Activated naive CD4-positive, alpha-beta T cell treated with Interleukin-2 at 50 U/mL for 16 hours (primary cell): ENCODE measurements at regions not wholly inside any gene's neighbourhood (a gene's known extent, or its start where the extent isn't known, plus 50 kb on each side); places are given as distances from the start of the nearest gene placed in this dataset.
A peak's percentile ranks its signal among the peaks of the same experiment; 100 is the strongest.
"Not testable (repeated sequence)": the region's sequence is repeated elsewhere in the genome, so short reads cannot be mapped to it uniquely, and the experiment has no call there.

ENCODE experiments used
- DNase-seq: peaks from one replicate; pipeline ENCODE4 v3.0.0-alpha.2; 2020

DNA sequence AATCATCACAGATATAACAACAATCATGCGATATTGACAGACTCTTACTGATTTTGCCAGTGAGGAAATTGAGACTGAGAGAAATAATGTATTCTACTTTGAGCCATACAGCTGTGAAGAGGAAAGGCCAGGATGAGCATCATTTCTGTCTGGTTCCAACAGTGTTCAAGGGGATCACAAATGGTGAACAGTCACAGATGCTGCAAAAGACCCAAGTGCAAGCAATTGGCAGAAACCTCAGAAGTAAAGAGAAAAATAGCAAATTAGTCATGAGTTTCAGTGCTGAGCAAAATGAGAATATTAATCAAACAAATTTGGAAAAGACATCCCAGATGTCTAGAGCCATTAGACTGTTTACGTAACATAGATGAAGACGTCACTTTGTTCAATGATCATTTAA lies 114.1 kb downstream of the RAB38 start:
- DNase-seq: no peak

DNA sequence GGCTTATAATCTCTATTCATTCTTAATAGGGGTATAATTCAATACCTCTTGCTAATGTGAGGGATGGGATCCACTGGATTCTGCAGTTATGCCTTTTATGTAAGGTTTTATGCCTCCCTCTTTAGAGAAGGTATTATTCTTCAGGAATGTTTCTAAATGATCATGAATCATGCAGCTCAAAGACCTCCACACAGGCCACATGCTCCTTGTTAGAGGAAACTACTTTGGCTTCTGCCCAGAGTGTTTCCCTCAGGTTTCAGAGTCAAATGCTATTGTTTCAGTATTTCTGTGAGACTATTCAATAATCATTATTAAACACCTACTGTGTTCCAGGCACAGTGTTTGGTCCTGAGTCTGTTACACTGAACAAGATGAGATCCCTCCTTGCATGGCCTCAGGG lies 115.9 kb downstream of the RAB38 start:
- no peak for DNase-seq

DNA sequence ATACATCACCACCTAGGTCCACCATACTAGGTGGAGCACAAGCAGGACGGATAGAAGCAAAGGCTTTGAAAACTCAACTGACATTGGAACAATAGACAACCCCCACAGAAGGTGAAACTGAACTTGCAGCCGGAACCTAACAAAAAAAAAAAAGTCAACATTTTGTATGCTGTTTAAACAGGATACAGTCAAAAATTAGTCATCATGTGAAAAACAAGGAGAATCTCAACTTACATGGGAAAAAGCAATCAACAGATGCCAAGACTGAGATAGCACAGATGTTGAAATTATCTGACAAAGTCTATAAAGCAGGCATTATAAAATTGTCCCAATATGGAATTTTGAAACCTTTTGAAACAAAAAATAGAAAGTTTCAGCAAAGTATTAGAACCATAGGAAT lies 123.8 kb downstream of the RAB38 start:
- DNase-seq: no peak

DNA sequence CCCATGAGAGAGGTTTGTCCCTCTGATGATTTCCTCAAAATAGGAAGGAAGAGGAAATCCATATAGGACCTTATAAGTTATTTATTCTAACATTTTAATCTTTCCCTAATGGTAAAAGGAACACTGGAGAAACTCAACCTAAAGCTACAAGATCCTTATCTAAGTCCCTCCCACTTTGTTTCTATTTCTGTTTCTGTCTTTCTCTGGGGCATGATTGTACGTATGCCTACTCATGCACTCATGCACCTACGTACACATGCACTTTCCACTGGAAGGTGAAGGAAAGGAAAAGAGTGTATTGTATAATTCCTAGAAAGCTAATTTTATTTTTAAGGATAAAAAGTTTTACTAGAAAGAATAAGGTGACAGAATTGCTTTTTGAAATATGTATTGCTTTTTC lies 125.0 kb downstream of the RAB38 start:
- no peak for DNase-seq

DNA sequence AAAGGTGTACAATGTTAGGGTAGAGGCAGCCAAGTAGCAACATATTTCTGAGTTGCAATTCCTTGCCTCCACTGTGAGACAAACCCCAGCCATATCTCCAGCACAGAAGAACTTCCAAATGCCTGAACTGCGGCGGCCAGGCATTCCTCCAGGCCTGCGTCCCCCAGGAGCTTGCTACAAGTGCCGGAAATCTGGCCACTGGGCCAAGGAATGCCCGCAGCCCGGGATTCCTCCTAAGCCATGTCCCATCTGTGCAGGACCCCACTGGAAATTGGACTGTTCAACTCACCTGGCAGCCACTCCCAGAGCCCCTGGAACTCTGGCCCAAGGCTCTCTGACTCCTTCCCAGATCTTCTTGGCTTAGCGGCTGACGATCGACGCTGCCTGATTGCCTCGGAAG lies 130.0 kb downstream of the RAB38 start:
- DNase-seq: not testable (repeated sequence)

DNA sequence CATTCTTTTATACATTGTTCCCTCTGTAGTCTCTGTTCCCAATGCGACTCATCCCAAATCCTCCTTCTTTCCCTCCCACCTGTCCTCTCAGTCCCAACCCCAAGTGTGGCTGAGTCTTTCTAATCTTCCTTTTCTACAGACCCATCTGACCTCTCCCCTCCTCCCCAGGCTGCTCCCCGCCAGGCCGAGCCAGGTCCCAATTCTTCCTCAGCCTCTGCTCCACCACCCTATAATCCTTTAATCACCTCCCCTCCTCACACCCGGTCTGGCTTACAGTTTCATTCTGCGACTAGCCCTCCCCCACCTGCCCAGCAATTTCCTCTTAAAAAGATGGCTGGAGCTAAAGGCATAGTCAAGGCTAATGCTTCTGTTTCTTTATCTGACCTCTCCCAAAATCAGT lies 130.6 kb downstream of the RAB38 start:
- not testable (repeated sequence) for DNase-seq

DNA sequence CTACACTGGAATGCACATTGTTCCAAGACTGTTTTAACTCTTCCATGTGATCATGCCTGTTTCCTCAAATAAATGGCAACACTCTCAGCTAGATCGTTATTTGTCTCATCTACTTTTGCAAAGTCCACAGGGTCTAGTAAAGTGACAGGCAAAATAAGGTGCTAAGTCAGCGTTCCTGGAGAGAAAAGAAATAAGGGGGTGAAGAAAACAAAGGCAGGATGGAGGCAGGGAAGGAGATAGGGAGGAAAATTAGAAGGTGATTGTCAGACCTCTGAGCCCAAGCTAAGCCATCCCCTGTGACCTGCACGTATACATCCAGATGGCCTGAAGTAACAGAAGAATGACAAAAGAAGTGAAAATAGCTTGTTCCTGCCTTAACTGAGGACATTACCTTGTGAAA lies 132.1 kb downstream of the RAB38 start:
- no peak for DNase-seq

DNA sequence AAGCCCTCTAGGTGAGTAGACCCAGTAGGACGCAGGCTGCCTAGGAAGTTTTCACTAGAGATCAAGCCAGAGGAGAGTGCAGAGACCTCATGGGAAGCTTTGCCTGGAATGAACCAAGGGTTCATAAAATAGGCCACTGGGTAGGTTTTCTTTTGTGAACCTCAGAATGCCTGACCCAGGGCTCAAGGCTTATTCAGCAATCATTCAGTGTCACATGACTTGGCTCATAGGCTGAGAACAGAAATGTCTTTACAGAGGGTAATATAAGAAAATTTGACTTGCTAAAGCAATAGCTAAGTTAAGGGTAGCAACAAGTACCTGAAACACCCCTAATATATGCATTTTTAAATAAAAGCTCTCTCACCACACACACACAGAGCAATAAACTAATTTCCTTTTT lies 132.6 kb downstream of the RAB38 start:
- no peak for DNase-seq

DNA sequence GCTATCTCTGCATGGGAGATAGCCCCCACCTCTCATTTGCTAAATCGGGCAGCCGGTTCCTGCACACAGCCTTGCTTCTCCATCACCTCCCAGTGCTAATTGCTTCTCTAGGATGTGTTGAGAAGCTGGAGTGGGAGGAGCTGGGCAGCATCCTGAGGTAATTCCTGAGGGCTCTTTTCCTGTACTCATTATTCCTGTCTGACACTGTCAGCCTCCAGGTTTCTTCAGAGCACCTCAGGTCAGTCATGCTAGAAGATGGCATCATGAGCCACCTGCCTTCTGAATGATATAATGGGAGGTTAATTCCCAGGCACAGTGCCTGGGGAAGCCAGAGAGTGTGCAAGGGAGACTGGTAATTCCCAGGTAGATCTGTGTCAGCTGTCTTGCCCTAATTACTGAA lies 133.0 kb downstream of the RAB38 start:
- DNase-seq: no peak

DNA sequence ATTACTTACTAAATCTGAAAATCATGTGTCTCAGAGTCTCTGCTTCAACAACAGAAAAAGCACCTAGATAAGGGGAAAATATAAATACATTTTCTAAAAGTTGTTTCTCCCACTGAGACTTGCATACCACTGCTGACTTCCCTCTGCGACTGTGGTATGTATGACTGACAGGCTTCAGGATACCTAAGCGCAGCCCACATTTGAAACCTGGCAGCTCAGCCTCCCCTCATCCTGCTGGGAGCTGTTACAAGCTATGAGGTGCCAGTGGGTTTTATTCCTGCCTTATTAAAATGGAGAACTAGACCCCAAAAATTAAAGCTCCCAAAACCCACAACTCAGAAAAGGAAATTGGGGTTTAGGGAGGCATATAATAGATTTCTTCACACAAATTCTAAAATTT lies 133.6 kb downstream of the RAB38 start:
- DNase-seq: no peak

DNA sequence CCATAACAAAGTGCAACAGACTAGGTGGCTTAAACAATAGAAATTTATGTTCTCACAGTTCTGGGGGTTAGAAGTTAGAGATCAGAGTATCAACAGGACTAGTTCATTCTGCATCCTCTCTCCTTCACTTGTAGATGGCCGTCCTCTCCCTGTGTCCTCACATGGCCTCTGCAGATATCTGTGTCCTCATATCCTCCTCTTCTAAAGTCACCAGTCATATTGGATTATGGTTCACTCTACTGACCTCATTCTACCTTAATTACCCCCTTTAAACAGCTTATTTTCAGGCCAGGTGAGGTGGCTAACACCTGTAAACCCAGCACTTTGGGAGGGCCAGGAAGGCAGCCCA lies 135.1 kb downstream of the RAB38 start:
- DNase-seq: no peak

DNA sequence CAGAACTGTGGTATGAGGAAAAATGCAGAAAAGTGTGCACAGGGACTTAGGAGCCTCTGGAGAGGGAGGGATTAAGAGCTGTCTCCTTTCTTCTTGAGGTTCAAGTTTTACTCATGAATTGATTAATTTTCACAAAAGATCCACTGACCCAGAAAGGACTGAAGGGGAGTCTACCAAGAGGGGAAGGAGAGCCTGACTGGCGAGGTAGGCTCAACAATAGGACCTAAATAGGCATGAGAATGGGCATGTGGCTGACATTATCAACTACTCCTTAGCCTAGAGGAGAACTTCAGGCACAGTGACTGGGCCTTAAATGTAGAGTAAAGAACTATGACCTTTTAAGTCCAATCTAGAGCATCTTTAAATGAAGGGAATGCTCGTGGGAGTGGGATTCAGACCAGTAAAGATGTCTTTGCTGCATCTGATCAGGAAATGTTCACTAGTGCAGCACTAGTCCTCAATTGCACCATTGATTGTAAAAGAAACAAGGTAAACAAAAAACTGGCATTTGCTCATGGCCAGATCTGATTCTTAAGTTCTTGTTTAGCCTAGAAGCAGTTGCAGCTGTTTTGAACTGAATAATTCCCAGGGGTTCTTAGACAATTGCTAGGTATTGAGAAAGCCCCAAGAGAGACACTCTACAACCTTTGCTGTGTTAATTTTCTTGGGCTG lies 135.6 kb downstream of the RAB38 start:
- DNase-seq: no peak

DNA sequence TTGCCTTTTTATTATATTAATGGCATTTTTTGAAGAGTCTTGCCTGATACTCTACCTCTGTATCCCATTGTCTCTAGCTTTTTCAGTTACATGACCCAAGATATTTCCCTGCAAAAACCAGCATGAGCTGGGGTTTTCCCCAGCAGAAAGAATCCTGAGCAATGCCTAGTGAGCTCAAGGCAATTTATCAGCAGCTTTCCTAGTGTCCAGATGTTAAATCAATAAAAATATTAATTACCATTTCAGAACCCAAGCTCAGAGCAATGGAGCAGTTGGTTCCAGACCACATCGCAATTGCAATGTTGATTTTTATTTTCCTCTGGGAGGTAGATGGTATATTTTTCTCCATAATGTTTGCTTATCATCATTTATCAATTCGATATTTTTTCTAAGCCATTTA lies 137.2 kb downstream of the RAB38 start:
- DNase-seq: no peak

DNA sequence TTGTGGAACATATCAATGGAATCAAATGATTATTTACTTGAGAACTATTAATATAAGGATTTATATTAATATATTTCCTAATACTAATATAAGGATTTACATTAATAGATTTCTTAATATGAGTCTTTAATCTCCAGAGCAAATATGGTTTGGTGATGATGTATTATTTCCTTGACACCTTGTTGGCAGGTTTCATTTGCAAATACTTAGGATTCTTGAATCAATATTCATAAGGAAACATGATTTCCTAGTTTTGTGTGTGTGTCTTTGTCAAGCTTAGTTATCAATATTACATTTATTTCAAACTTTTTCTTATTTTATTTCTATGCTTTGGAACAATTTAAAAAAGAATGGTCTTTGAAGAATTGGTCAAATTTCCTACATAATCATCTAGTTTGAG lies 138.5 kb downstream of the RAB38 start:
- DNase-seq: no peak

DNA sequence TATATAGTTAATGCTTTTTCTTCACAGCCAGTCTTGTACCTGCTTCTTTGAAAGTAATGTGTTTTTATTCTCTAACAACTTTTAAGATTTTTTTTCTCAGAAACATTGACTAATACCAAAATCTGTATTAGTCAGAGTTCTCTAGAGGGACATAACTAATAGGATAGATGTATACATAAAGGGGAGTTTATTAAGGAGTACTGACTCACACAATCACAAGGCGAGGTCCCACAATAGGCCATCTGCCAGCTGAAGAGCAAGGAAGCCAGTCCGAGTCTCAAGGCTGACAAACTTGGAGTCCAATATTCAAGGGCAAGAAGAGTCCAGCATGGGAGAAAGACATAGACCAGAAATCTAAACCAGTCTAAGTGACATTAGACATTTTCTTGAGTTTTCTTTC lies 140.0 kb downstream of the RAB38 start:
- no peak for DNase-seq

DNA sequence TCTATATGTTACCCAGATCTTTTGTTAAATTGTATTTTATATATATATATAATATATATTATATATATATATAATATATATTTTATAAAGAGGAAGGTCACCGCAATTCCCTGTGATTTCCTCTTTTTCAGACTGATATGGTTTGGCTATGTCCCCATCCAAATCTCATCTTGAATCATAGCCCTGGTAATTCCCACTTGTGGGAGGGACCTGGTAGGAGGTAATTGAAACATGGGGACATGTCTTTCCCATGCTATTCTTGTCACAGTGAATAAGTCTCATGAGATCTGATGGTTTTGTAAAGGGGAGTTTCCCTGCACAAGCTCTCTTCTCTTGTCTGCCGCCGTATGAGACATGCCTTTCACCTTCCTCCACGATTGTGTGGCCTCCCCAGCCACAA lies 157.6 kb downstream of the RAB38 start:
- DNase-seq: no peak

DNA sequence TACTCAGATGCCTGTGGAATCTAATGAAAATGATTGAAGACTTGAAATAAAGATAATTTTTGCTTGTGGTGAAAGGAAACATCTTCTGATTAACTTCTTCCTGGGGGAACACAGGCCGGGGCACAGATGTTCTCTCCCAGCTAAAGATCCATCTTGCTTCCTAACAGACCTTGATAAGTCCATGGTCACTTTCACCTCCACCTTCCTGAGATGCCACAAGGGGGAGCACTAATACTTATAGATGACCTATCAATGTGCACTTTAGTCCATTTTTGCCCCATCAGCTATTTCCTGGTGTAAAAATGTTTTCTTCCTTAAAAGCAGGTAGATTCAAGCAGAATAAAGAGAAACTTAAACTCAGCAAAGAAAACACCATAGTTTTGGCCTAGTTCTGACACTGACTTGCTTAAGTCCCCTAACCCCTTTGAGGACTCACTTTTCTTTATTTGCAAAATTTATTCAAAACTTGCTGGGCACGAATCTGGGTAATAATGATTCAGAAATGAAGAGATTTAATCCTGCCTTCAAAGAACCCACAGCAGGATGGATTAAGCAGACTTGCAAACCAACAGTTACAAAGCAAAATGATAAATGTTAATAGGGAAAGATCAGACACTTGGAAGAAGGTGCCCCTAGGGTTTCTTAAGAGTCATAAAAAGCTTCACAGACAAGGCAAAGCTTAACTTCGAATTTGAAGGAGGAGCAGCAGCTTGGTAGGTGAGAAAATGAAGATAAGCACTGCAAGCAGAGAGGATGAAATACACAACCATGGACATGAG lies 158.7 kb downstream of the RAB38 start:
- DNase-seq: peak; percentile 52

DNA sequence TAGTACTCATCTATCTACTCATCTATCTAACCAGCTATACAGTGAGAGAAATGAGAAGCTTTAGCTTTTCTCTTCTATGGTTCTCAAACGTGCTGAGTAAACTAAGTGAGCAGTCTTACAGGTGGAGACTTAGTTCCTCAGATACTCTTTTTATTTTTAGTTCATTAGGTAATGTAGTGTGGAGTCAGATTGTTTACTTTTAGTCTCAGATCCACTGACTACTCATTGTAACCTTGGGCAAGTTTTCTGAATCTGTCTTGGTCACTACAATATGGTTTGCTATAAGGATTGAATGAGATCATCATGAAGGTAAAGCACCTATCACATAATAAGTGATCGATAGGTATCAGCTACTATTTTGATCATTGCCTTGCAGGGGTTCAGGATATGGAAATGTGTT lies 160.1 kb downstream of the RAB38 start:
- no peak for DNase-seq

DNA sequence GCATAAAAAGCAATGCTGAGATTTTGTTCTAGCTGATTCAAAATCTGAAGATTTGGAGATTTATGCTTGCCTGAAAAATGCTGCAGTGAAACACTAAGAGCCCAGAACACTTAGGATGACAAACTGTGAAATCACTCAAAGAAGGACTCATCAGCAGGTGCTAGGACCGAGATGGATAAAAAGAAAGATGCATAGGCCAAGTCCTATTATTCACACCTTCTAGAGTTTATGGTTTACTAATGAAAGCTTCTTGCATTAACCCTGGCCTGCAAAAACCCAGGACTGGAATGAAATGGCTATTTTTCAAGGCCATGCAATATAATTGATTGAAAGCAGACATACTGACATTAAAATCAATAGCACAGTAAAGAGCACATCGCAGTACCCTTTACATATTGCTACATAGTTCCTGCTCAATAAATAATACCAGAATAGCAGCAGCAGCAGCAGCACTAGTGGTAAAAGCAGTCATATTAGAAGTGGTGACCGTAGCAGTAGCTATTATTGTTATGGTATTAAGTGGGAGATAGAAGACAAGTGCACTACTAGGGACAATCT lies 161.7 kb downstream of the RAB38 start:
- DNase-seq: no peak

DNA sequence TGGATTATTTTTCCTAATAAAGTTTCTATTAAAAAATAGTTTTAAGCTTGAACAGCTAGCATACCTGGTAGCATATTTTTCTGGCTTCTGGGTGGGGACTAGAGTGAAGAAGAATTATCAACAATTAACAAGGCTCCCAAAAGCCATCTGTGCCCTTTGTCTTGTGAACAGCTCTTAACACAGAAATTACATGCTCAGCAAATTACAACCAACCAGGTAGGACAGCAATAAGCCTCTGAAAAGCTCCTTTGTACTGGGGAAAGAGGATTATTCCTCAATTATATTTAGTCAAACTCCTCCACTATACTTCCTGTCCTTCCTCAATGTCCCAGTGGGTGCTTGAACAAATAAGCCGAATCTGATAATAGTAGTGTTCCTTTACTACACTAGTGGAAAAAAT lies 162.8 kb downstream of the RAB38 start:
- no peak for DNase-seq

DNA sequence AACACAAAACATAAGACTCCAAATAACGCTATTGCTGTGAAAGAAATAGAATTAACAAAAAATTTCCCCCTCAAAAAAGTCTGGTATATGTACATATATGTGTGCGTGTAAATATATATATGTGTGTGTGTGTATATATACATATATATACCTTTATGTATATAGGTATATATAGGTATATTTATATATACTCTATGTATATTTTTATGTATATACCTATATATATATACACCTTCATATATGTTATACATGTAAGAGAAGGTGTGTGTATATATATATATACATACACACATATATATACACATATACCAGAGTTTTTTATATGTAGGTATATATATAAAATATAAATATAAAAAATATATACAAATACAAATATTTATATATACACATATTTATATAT lies 199.2 kb downstream of the RAB38 start:
- no peak for DNase-seq

DNA sequence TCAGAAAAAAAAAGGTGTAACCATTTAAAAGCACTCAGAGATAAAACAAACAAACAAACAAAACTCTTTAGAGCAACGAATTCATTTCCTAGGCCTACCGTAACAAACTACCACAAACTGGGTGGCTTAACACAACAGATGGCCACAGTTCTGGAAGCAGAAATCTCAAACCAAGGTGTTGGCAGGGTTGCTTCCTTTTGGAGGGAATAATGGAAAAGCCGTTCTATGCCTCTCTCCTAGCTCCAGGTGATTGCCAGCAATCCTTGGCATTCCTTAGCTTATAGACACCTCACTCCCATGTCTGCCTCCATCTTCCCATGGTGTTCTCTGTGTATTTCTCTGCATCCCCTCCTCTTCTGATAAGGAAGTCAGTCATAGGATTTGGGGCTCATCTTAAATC lies 200.4 kb downstream of the RAB38 start:
- DNase-seq: no peak

DNA sequence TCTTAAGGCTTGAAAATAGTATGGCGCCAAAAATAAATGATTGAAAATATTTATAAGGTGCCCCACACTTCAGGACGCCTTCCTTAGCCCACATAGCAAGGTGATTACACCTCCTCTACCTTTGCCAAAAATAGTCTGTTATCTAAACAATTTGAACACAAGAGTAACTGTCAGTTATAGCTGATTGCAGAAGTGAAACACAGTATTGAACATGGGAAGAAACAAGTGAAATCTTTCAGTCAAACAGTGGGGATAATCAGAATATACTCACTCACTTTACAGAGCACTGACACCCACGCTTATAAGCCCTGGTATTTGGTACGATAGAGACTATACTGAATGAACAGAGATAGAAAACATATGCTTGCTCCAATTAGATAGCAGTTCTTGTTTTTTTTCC lies 203.1 kb downstream of the RAB38 start:
- no peak for DNase-seq

DNA sequence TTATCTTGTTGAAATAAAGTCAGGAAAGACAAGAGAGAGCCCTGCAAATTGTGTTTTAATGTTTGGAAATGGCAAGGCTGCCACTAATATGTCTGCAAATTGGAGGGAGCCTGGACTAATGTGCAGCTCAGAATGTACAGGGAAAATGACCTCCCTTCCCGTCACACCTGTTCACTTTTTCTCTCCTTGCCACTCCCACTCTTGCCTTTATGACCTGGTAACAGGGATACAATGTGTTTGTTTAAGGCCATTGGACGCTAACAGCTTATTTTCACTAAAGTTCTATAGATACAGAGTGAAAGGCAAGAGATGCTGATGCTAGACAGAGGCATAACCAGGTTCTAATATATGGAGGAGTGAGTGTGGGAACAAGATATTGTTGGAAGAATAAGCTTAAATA lies 203.9 kb downstream of the RAB38 start:
- DNase-seq: no peak

DNA sequence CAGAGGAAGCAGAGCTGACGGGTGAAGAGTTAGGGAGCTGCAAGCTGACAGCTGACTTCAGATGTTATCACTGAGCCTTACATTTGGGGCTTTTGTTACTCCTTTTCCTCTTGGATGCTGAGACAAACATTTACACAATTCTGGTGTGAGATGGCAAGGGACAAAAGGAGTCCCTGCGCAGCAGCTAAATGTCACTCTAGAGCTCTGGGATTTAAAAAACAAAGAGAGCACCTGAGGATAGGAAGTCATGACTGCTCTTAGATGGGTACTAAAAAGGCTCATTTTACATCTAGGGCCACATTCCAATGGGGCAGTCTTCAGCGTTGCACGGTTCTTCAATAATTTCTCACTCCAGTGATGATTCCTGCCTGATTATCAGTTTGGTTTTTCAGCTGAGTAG lies 204.5 kb downstream of the RAB38 start:
- DNase-seq: no peak
